GM21367 (cell line): ENCODE measurements at regions not wholly inside any gene's neighbourhood (a gene's known extent, or its start where the extent isn't known, plus 50 kb on each side); places are given as distances from the start of the nearest gene placed in this dataset.

Source experiments
- ATAC-seq: cut with Tn5 transposase; IDR thresholded peaks from one replicate; pipeline ENCODE4 v1.9.1; 2021; ENCODE audit not compliant: unreplicated experiment

DNA sequence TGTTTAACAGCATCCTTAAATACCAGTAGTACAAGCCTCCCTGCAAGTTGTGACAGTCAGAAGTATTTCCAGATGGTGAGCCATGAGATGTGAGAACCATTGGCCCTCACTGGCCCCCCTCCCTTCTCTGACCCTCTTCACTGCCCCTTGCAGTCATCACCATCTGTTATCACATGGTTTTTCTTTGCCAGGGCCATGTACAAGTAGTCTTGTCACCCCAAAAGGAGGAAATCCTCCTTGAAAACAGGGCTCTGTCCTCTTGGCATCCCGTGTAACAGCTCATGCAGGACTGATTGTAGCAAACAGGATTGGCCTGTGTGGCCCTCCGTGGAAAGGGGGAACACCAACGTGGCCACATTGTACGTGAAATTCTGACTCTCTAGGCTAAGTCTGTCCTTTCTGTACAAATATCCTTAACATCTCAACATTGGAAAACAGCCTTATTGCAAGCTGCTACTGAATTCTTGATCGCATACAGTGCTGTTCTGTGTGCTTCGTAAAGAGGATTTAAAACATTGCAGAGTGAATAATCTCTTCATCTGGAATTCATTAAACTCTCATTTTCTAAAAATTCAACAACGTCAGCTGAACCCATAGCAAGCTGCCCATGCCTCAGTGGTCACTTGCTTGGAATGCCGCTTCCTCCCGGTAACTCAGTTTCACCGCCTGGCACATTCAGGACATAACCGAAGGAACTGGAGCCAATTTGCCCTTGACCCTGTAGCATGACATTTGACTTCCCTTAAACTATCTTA is 171.7 kb downstream of the ATPSCKMT start:
- ATAC-seq: no peak

DNA sequence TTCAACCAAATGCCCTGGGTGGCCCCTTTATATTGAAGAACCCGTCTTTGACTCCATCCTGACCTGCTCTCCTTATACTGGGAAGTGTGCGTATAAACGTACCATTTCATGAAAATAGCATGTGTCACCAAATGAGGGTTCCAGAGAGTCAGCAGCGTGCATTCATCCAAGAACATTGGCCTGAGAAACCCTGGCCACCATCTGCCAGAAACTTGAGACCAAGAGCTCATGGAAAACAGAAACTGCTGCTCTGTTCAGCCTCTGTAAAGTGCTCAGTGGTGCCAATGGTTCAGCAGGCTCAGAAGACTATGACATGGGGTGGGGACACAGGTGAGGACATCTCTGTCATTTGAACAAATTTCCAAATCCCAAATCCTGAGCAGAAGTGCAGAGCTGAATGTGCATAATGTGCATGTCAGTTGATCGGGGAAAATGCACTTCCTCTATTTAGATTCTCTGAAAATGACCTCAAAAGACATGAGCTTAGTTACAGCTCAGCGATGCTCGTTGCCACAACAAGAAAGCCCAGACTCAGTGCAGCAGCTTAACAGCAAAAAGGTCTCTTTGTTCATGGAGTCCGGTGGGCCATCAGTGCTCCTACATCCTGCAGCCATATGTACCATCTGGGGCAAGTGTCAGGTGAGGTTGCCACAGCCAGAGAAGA is 176.1 kb downstream of the ATPSCKMT start:
- ATAC-seq: no peak

DNA sequence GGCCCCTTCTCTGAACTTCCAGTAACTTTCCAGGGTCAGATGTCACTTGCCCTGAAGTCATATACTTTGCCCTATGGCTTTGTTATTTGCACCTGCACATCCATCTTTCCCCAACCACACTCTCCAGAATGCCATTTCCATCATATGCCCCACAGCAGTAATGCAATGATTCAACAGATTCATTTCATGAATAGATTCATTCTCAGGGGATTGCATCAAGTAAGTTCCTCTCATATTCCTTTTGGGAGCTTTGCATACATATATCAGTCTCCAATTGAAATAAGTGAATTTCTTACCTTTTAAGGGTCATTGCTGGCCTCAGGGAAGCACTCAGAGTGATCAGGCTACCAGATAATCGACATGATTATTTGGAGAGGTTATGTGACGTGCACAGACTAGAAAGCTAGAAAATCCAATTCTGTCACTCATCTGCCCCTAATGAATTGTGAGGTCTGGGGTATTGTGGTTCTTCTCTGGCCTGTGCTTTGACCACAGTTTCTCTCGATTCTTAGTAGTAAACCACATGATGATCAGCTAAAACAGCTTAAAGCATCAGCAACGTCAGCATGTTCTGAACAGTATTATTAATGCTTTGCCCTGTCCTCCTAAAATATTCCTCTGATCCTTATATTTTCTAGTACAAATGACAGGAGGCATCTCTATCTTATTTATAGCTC is 179.9 kb downstream of the ATPSCKMT start:
- no peak for ATAC-seq

DNA sequence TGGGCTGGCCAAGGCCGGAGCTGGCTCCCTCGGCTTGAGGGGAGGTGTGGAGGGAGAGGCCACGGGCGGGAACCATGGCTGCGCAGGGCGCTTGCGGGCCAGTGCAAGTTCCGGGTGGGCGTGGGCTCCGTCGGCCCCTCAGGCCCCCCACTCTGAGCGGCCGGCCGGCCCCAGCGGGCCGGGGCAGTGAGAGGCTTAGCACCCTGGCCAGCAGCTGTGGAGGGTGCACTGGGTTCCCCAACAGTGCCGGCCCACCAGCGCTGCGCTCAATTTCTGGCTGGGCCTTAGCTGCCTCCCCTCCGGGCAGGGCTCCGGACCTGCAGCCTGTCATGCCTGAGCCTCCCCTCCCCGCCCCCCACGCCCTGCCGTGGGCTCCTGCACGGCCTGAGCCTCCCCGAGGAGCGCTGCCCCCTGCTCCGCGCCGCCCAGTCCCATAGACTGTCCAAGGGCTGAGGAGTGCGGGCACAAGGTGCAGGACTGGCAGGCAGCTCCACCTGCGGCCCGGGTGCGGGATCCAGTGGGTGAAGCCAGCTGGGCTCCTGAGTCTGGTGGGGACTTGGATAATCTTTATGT is 184.2 kb downstream of the ATPSCKMT start:
- ATAC-seq: no peak

DNA sequence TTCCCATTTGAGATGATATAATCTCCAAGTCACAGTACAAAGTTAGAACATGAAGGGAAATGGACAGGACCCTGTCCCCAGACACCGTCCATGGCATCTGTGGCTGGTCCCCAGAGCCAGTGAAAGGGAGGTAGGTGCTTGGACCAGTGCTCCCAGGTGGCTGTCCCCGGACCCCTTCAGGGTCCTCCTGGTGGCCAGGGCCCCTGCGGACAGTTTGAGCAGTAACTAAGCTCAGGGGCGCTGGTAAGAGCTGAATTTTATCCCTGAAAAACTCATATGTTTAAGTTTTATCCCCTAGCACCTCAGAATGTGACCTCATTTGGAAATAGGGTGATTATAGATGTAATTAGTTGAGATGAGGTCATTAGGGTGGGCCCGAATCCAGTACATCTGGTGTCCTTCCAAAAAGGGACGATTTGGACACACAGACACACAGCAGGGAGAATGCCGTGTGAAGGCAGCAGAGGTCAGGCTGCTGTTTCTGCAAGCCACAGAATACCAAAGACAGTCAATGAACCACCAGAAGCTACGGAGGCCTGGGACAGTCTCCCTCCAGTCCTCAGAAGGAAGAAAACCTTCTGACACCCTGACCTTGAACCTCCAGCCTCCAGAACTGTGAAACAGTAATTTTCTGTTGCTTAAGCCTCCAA is 185.0 kb downstream of the ATPSCKMT start:
- no peak for ATAC-seq

DNA sequence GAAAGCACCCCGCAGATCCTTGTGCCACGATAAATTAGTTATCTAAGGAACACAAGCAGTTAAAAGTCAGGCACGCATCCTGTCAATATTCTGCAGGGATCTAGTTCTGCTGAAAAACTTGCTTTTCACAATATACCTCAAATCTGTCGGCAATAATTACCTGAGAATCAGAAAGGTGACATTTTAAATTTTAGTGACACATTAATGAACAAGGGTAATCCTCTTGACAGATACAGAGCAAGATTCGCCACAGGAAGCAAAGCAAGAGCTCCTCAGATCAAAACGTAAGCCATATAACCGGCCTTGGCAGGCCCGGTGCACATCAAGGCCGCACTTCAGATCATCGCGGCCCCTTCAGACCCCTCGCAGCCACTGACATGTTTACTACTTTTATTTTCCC is 185.7 kb downstream of the ATPSCKMT start:
- no peak for ATAC-seq

DNA sequence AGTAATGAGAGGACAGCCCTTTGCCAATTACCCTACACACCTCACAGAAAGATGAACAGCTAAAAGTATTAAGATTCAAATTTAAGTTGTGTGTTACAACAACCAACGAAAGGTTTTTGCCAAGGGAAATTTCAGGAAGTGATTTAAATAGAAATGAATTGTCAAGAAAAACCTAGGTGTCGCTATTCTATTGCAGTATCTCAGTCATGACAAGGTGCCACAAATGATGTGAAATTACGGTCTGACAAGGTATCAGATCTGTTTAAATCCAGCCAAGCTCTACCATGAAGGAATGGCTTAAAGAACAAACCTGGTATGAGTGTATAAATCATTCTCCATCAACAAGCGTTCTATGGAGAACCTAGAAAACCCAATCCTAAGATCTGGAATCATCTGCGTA is 189.7 kb downstream of the ATPSCKMT start:
- no peak for ATAC-seq

DNA sequence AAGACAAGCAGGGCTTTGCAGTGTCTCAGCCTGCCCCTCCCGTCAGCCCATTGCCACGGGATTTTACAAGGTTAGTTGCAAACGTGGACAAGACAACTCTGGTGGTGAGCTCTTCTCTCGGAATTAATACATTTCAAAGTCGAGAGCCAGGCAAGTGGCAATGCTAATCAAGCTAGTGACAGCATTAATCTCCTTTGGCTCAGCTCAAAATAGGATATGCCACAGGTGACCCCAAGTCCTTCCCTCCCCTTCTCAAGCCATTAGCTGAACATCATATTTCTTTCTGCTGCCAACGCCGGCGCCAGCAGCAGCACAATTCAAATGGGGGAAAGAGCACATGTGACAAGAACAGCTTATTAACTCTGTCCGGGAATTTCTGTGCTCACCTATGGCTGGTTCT is 190.1 kb downstream of the ATPSCKMT start:
- ATAC-seq: no peak

DNA sequence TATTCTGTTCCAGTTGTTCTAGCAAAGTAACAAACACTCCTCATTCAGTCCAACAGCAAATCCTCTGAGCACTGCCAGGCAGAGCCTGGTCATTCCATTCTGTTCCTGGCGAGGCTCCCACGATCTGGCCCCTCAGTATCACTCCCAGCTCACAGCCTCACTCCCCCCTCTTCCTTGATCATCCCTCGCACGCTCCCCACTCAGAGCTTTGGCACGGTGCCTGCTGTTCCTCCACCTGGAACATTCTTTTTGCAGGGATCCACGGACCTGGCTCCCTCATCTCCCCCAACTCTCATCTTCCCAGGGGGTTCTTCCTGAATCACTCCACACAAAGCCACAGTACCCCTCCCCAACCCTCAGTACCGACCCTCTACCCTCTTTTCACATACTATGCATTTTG is 192.3 kb downstream of the ATPSCKMT start:
- ATAC-seq: no peak

DNA sequence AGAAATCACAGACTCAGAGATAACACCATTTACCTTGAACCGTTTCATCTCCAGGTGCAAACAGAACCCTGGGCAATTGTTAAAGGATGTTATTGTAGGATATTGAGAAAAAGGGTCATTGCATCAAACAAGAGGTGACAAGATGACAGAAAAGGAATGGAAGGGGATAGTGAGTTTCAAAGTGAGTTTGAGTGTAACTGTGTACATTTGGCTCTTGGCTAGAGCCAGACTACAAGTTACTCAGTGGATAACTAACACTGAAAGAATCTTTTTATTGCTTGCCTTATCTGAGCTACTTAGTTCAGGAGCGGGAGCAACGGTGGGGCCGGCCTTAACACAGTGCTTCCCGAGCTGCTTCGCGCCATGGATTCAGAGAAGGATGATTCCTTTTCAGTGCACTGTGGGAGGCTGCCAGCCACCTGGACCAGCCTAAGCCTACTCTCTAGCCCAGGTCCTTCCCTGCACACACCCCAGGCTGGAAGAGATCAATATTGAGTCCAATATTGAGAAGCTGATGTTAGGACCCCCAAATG is 193.4 kb downstream of the ATPSCKMT start:
- no peak for ATAC-seq

DNA sequence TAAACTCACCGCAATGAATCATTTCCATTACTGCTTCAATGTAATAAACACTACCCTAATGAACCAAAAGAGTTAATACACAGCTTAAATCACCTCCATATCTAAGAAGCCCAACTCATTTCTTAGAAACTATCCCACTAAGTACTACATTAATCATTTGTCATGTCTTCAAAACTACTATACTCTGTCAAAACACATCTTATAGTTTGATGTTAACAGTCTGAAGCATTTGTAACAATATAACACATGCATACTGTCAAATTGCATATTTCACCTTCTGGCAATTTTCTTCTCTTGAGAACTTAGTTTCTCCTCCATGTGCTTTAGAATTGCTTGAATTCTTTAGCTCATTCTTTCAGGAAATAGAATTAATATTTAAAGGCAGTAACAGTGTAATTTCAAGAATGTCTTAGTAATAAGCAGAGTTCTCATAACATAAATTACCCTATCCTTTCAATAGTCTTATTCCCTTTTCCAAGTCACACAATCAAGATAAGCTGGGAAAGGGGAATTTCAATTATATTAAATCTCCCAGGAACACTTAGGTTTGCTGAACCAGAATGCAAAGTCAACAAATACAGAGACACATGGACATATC is 199.7 kb downstream of the ATPSCKMT start:
- no peak for ATAC-seq

DNA sequence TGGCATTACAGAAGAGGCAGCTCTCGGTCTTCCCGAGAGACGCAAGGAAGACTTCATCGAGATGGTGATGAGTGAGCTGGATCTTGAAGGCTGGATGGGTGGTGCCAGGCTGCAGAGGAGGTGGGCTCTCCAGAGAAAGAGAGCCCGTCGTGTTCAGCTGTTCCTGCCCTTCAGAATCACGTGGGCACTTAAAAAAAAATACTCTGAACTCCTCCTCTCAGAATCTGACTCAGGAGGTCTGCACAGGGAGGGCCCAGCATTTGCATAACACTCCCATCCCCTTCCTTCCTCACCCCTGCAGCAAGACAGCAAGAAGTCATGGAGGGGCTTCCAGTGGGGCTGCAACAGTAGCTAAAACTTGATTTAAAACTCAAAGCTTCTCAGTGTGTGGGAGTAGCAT is 203.0 kb downstream of the ATPSCKMT start:
- ATAC-seq: no peak

DNA sequence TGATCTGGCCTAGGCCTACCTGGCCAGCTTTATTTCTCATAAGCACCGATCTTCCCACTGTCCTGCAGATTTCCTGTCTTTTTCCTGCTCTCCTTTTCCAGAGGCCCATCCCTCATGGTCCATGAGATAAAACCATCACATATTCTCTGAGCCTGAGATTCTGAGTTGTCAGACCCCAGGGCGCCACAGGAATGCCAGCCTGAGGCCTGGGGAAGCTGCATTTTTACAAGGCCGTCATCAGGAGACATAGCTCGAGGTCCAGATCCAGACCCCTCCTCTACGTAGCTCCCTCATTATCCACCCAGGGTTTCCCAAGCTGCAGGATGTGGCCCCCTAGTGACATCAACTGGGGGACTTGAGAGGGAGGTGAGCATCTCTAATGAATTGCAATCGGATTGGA is 204.3 kb downstream of the ATPSCKMT start:
- no peak for ATAC-seq

DNA sequence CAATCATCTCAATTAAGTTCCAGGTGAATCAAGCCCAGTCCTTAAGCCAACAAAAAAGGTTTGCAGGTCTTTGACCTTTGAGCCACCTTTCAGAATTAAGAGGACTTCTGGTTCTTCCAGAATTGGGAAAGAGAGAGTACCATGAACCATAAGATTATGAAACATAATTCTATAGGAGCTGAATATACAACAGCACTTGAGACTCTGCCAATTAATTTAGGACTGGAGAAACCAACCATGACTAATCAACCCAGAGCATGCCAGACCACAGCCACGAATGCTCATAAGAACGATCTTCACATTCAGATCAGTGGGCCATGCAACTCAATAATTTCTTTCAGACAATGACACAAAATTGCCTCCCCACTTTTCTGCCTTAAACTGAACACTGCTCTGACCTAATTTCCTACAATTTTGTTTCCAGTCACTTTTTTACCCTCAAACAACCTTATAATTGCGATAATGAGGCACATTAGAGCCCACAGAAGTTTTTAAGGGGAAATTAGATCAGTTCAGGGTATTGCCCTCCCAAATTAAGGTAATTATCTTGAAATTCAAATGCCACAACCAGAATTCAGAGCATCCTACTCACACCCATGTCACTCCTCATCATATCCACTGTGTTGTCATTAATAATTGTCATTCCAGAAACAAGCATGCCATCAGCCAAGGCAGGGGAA is 213.4 kb downstream of the ATPSCKMT start:
- ATAC-seq: no peak

DNA sequence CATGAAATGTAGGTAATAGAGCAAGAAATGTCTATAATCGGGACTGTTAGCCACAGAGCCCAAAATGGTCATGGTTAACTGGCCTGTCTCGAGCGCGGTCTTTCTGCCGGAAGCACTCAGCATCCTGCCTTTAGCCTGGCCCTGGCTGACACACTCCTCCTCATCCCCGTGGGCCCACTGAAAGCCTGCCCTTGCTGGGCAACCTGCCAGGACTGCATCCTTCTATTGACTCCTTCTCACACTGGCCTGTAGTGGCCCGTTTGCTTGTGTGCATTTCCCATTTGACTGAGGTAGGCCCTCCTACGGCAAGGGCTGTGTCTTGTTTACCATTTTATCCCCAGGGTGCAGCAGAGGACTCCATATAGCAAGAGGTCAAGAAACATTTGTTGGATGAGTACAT is 215.7 kb downstream of the ATPSCKMT start:
- no peak for ATAC-seq

DNA sequence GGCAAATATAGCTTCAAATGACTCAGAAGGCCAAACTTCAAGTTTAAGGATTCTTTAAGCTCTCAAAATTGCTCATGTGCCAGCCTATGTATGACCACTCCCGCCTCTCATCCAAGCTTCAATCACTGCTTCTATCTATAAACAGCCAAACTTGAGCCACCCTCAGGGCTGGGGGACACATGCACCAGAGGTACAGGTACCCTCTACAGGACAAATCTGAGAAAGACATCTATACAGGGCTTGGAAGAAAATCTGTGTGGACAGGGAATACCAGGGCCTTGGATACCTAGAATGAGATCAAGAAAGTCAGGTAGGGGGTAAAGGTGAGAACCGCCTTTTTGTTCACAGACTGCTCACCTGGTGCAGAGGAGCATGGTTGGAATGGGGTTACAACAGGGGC is 217.9 kb downstream of the ATPSCKMT start:
- no peak for ATAC-seq

DNA sequence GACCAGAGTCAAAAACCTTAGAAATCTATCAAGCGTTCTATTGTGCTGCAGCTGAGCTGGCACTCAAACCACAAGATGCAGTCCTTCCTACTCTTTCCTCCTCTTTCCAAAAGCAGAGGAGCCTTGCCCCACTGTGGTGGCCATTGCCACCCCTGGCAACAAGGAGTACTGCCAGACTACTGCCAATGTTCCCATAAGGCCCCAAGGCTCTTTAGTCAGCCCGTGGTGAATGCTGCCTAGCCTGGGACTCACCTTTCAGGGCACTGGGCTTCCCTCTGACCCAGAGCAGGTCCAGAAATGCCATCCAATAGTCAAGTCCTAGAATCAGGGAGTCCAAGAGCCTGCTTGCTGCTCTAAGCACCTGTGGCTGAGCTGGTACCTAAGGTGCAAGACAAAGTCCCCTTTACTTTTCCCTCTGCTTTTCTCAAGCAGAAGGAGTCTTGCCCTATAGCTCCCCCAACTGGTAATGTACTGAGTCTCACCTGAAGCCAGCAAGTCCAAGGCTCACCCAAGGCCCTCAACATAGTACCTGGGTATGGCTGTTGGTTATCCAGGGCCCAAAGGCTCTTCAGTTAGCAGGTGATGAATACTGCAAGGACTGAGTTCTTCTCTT is 219.4 kb downstream of the ATPSCKMT start:
- no peak for ATAC-seq

DNA sequence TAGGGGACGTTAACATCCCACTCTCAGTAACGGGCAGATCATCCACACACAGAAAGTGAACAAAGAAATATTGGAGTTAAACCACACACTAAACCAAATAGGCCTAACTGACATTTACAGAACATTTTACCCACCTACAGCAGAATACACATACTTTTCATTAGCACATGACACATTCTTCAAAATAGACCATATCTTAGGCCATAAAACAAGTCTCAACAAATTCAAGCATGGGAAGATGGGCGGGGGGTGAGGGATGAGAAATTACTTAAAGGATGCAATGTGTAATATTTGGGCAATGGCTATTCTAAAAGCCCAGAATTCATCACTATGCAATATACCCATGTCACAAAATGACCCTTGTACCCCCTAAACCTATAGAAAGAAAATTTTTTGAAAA is 226.2 kb downstream of the ATPSCKMT start:
- no peak for ATAC-seq

DNA sequence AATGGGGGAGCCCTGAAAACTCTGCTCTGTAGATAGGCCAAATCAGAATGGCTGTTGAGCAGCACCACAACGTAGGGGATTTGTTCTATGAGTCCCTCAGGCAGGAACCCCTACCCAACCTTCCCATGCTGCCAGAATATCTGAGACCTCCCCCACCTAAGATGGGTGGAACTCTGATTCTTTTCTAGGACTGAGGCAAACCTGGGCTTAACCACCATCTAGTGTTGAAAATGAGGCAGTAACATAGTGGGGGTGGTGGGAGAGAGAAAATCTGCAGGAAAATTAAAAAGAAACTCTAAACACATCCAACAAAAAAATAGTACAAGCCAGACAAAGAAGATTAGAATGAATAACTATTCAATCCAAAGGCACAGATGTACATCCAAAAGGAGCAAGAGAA is 228.4 kb downstream of the ATPSCKMT start:
- ATAC-seq: no peak

DNA sequence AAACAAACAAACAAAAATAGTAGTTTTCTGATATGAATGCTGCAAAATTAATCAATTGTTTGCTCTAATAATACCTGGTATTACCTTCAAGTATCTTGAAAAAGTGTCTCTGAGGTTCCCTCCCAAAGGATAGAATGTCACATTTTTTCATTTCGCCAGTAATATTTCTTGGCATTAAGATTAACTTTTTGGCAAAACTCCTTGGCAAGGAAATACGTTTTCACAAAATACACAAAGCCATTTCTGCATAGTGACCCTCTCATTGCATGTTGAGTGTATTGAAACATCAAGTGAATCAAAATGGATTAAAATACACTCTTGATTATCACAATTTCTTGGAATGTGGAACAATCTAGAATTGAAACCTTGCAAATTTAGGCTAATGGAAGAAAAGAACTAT is 230.5 kb downstream of the ATPSCKMT start:
- no peak for ATAC-seq
